ENCODE measurements at regions not wholly inside any gene's neighbourhood (a gene's known extent, or its start where the extent isn't known, plus 50 kb on each side); places are given as distances from the start of the nearest gene placed in this dataset.

GRCh38 chr13:110063490-110064421 lies 243.2 kb downstream of the COL4A1 start:
- no peaks in the 10 kb centered on the region for H3K79me2 ChIP-seq (ENCODE audit: control insufficient read depth, insufficient read depth, low read length, unreplicated experiment)
- no peaks in the 10 kb centered on the region for H3K4me1 ChIP-seq (ENCODE audit: control insufficient read depth, insufficient read depth, low read length, unreplicated experiment)
- no peaks in the 10 kb centered on the region for H3K27me3 ChIP-seq (ENCODE audit: insufficient read depth, low read length)
- no peaks in the 10 kb centered on the region for H3K36me3 ChIP-seq (ENCODE audit: insufficient read depth, low read length)
- no peak overlapping the region for H3K27ac ChIP-seq (ENCODE audit: low read depth, low read length)
- no peak overlapping the region for H3K4me3 ChIP-seq (ENCODE audit: low read depth, low read length)
- H2AFZ ChIP-seq (ENCODE audit: low read length, unreplicated experiment), result no peak overlapping the region

DNA sequence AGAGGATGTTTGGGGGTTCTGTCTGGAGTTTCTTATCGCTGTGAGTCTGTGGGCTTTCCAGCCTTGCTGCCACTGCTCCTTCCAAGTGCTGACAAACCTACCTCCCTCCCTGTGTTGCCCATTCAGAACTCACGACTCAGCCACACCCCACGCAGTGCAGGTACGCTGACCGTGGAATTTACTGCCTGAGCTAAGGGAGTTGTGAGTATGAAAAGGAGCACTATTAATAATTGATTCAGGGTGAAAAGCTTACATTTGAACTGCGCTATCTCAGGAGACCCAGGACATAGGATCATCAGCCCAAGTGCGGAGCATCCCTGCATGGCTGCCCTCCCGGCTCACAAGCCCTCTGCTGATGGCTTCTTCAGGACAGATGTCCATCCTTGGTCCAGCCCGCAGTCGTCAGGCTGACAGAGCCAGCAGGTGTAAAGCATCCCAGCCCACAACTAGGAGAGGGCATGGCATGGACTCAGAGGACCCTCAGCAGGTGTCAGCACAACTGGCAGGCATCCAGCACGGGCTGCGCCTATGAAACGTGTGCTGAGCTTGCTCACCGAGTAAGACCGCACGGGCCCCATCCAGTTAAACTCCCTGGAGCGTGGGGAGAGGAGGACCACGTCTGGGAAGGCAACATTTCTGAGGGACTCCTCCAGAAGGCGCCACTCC lies 244.0 kb downstream of the COL4A1 start:
- Histone ChIP-seq H3K27ac (ENCODE audit: low read depth, low read length) (no peak overlapping the region), H2AFZ (ENCODE audit: low read length, unreplicated experiment) (no peak overlapping the region), H3K36me3 (ENCODE audit: insufficient read depth, low read length) (no peaks in the 10 kb centered on the region), H3K4me1 (ENCODE audit: control insufficient read depth, insufficient read depth, low read length, unreplicated experiment) (no peaks in the 10 kb centered on the region), H3K27me3 (ENCODE audit: insufficient read depth, low read length) (no peaks in the 10 kb centered on the region), H3K79me2 (ENCODE audit: control insufficient read depth, insufficient read depth, low read length, unreplicated experiment) (no peaks in the 10 kb centered on the region), H3K4me3 (ENCODE audit: low read depth, low read length) (no peak overlapping the region)

DNA sequence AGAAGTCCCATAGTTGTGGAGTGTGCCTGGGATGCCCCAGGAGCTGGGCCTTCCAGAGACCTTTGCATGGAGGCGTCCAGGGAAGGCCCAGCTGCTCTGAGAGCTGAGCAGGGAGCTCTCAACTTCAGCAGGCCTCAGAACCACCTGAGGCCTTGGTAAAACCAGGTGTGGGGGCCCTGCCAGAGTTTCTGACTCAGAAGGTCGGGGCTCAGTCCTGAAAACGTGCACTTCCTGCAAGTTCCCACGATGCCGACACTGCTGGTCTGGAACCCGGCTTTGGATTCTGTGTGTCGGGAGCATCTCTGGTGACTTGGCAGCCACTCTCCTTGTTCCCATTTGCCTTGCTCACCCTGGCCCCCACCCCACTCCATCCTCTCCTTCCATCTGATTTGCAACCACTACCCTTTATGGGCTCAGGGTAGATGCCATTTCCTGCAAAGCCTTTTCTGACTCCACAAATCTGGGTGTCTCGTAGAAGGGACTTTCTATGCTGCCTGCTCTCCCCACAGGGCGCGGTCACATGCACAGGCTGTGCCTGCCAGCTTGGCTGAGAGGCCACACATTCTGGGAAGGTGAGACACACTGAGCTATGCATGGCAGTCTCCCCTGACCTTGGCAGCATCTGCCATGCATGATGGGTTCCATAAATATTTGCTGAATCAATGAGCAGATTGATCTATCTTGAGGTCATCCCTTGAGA lies 244.7 kb downstream of the COL4A1 start:
- no peak overlapping the region for H2AFZ ChIP-seq (ENCODE audit: low read length, unreplicated experiment)
- no peaks in the 10 kb centered on the region for H3K4me1 ChIP-seq (ENCODE audit: control insufficient read depth, insufficient read depth, low read length, unreplicated experiment)
- H3K36me3 ChIP-seq (ENCODE audit: insufficient read depth, low read length), result no peaks in the 10 kb centered on the region
- no peak overlapping the region for H3K4me3 ChIP-seq (ENCODE audit: low read depth, low read length)
- H3K79me2 ChIP-seq (ENCODE audit: control insufficient read depth, insufficient read depth, low read length, unreplicated experiment), result no peaks in the 10 kb centered on the region
- no peak overlapping the region for H3K27ac ChIP-seq (ENCODE audit: low read depth, low read length)
- H3K27me3 ChIP-seq (ENCODE audit: insufficient read depth, low read length), result no peaks in the 10 kb centered on the region

DNA sequence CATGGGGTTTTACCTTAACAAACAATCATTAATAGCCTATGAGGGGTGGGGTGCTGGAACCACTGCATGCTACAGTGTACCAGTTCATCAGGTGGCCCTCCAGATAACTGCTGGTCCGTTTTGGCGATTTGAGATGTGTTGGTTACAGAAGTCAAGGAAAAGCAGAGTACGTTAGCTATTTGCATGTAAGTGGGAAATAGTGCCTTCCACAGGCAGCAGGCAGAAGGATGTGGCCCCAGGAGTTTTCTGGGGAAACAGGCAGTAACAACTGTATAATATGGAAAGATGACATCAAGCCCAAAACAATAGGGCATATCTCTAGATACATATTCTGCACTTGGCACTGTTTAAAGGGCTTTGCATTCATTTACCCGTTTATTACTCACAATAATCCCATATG lies 245.7 kb downstream of the COL4A1 start:
- no peaks in the 10 kb centered on the region for H3K36me3 ChIP-seq (ENCODE audit: insufficient read depth, low read length)
- no peaks in the 10 kb centered on the region for H3K4me1 ChIP-seq (ENCODE audit: control insufficient read depth, insufficient read depth, low read length, unreplicated experiment)
- no peak overlapping the region for H3K27ac ChIP-seq (ENCODE audit: low read depth, low read length)
- no peaks in the 10 kb centered on the region for H3K79me2 ChIP-seq (ENCODE audit: control insufficient read depth, insufficient read depth, low read length, unreplicated experiment)
- no peak overlapping the region for H2AFZ ChIP-seq (ENCODE audit: low read length, unreplicated experiment)
- no peak overlapping the region for H3K4me3 ChIP-seq (ENCODE audit: low read depth, low read length)
- H3K27me3 ChIP-seq (ENCODE audit: insufficient read depth, low read length), result no peaks in the 10 kb centered on the region

DNA sequence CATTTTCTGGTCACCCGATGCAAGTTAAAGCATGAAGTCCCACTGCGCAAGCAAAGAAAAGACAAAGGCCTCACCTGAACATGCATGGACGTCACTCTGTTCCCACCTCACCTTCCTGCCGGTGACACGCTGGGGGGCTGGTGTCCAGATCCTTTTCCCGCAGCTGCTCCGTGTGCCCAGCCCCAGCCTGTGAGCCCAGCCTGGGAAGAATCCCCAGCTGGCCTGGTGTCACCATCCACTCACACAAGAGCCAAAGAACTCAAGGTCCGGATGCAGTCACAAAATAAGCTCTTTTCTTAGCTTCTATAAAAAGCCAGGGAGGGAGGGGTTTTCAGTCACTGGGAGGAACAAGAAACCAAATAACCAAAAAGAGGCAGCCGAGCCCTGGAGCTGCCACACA lies 249.9 kb downstream of the COL4A1 start:
- Histone ChIP-seq H3K4me1 (ENCODE audit: control insufficient read depth, insufficient read depth, low read length, unreplicated experiment) (no peaks in the 10 kb centered on the region), H3K27ac (ENCODE audit: low read depth, low read length) (no peak overlapping the region), H3K27me3 (ENCODE audit: insufficient read depth, low read length) (no peaks in the 10 kb centered on the region), H3K79me2 (ENCODE audit: control insufficient read depth, insufficient read depth, low read length, unreplicated experiment) (no peaks in the 10 kb centered on the region), H2AFZ (ENCODE audit: low read length, unreplicated experiment) (no peak overlapping the region), H3K4me3 (ENCODE audit: low read depth, low read length) (no peak overlapping the region), H3K36me3 (ENCODE audit: insufficient read depth, low read length) (no peaks in the 10 kb centered on the region)

GRCh38 chr13:110056640-110057039 lies 250.3 kb downstream of the COL4A1 start:
- Histone ChIP-seq H3K27ac (ENCODE audit: low read depth, low read length) (no peak overlapping the region), H3K4me3 (ENCODE audit: low read depth, low read length) (no peak overlapping the region), H3K79me2 (ENCODE audit: control insufficient read depth, insufficient read depth, low read length, unreplicated experiment) (no peaks in the 10 kb centered on the region), H3K27me3 (ENCODE audit: insufficient read depth, low read length) (no peaks in the 10 kb centered on the region), H2AFZ (ENCODE audit: low read length, unreplicated experiment) (no peak overlapping the region), H3K4me1 (ENCODE audit: control insufficient read depth, insufficient read depth, low read length, unreplicated experiment) (no peaks in the 10 kb centered on the region), H3K36me3 (ENCODE audit: insufficient read depth, low read length) (no peaks in the 10 kb centered on the region)

GRCh38 chr13:110055089-110055488 lies 251.9 kb downstream of the COL4A1 start:
- no peaks in the 10 kb centered on the region for H3K79me2 ChIP-seq (ENCODE audit: control insufficient read depth, insufficient read depth, low read length, unreplicated experiment)
- no peaks in the 10 kb centered on the region for H3K27me3 ChIP-seq (ENCODE audit: insufficient read depth, low read length)
- no peak overlapping the region for H2AFZ ChIP-seq (ENCODE audit: low read length, unreplicated experiment)
- no peak overlapping the region for H3K27ac ChIP-seq (ENCODE audit: low read depth, low read length)
- H3K4me3 ChIP-seq (ENCODE audit: low read depth, low read length), result no peak overlapping the region
- H3K36me3 ChIP-seq (ENCODE audit: insufficient read depth, low read length), result no peaks in the 10 kb centered on the region
- H3K4me1 ChIP-seq (ENCODE audit: control insufficient read depth, insufficient read depth, low read length, unreplicated experiment), result no peaks in the 10 kb centered on the region

DNA sequence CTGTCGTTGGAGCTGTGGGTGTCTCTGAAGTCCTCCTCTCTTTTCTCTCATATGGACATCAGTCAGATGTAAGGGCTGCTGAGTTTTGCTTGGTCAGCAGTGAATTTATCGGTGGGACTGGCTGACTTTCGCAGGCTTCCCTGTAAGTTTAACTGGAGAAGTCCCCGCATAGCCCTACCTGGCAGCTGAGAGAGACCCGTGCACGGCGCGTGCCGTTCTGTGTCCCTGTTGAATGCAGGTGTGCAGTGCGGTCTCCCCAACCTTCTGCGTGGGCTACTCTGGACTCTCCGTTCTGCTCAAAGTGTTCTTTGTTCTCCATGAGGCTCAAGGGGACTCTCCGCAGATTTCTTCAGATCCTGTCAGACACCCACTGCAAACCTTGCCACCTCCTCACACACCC lies 252.9 kb downstream of the COL4A1 start:
- Histone ChIP-seq H3K36me3 (ENCODE audit: insufficient read depth, low read length) (no peaks in the 10 kb centered on the region), H3K79me2 (ENCODE audit: control insufficient read depth, insufficient read depth, low read length, unreplicated experiment) (no peaks in the 10 kb centered on the region), H3K27ac (ENCODE audit: low read depth, low read length) (no peak overlapping the region), H2AFZ (ENCODE audit: low read length, unreplicated experiment) (no peak overlapping the region), H3K4me3 (ENCODE audit: low read depth, low read length) (no peak overlapping the region), H3K4me1 (ENCODE audit: control insufficient read depth, insufficient read depth, low read length, unreplicated experiment) (no peaks in the 10 kb centered on the region), H3K27me3 (ENCODE audit: insufficient read depth, low read length) (no peaks in the 10 kb centered on the region)

GRCh38 chr13:110047496-110047895 lies 259.5 kb downstream of the COL4A1 start:
- peaks cover 17% of the 10 kb centered on the region for H3K4me1 ChIP-seq (ENCODE audit: control insufficient read depth, insufficient read depth, low read length, unreplicated experiment)
- H3K4me3 ChIP-seq (ENCODE audit: low read depth, low read length), result no peak overlapping the region
- H2AFZ ChIP-seq (ENCODE audit: low read length, unreplicated experiment), result no peak overlapping the region

DNA sequence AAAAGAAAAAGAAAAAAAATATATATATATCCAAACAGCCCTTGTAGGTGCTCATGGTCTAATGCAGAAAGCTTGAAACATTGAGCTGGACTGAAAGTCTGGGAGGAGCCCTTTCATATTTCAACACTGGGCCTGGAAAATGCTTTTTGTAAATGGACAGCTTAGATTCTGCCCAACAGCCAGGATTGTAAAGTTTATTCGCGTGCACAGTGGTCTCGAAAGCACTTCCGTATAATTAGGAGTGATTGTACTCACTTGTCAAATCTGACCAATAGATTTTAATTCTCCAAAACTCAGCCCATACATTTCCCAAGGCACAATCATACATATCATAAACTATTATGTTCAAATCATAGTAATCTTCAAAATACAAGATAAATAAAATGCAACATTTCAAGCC lies 260.1 kb downstream of the COL4A1 start:
- Histone ChIP-seq H3K4me1 (ENCODE audit: control insufficient read depth, insufficient read depth, low read length, unreplicated experiment) (peaks cover 17% of the 10 kb centered on the region), H3K4me3 (ENCODE audit: low read depth, low read length) (no peak overlapping the region), H2AFZ (ENCODE audit: low read length, unreplicated experiment) (no peak overlapping the region), H3K36me3 (ENCODE audit: insufficient read depth, low read length) (no peaks in the 10 kb centered on the region), H3K79me2 (ENCODE audit: control insufficient read depth, insufficient read depth, low read length, unreplicated experiment) (no peaks in the 10 kb centered on the region), H3K27ac (ENCODE audit: low read depth, low read length) (no peak overlapping the region), H3K27me3 (ENCODE audit: insufficient read depth, low read length) (no peaks in the 10 kb centered on the region)

More at GRCh38 chr13:110047496-110047895, 259.5 kb downstream of the COL4A1 start:
- H3K27me3 ChIP-seq (ENCODE audit: insufficient read depth, low read length), result no peaks in the 10 kb centered on the region
- H3K36me3 ChIP-seq (ENCODE audit: insufficient read depth, low read length), result no peaks in the 10 kb centered on the region
- no peaks in the 10 kb centered on the region for H3K79me2 ChIP-seq (ENCODE audit: control insufficient read depth, insufficient read depth, low read length, unreplicated experiment)
- H3K27ac ChIP-seq (ENCODE audit: low read depth, low read length), result no peak overlapping the region
